HCT116 (cell line): ENCODE measurements at regions not wholly inside any gene's neighbourhood (a gene's known extent, or its start where the extent isn't known, plus 50 kb on each side); places are given as distances from the start of the nearest gene placed in this dataset.

Experiments used
- ATAC-seq: fragments of 200-7000 bp; cut with Tn5 transposase; 2 replicates; pipeline ENCODE4 v1.9.1; 2020; ENCODE audit warnings: mild to moderate bottlenecking, moderate library complexity
- BruUV-seq: library from RNA; stranded (reverse); fragments of 400-500 nt; replicated peaks from 2 replicates; lab custom pipeline; 2021; lab: Mats Ljungman, UMichigan
- CTCF ChIA-PET: fragments of 300-600 bp; sonication (Branson Sonifier 250); formaldehyde crosslinking; loops from one replicate; lab custom pipeline; 2021; ENCODE audit warnings: antibody characterized with exemption; lab: Charles Lee
- POLR2A ChIA-PET: fragments of 300-600, 350-600 bp; sonication (Branson Sonifier 250); formaldehyde crosslinking; loops from one replicate; lab custom pipeline; 2021; ENCODE audit warnings: antibody characterized with exemption; lab: Charles Lee
- RAD21 ChIA-PET, 2 experiments: fragments of 300-600 bp; sonication (Branson Sonifier 250); formaldehyde crosslinking; loops; one replicate each; lab custom pipeline; 2023; ENCODE audit warnings: low total read pairs in 2 of 2; ENCODE audit not compliant: uncharacterized antibody in 2 of 2, unreplicated experiment in 2 of 2, low non-redundant PET in 1 of 2; lab: Charles Lee
- DNase-seq: peaks from one replicate; pipeline ENCODE4 v3.0.0-alpha.2; 2010; ENCODE audit warnings: low read depth, low spot score
- H2AFZ ChIP-seq: fragments of 200-600 bp; shearing (Covaris generic), sonication (generic); 2 replicates; pipeline ENCODE4 v1.6.1; 2017; ENCODE audit warnings: low read depth, mixed run types, mixed read lengths, antibody characterized with exemption, low read length; ENCODE audit not compliant: poor library complexity, severe bottlenecking
- H3K27ac ChIP-seq: 2 replicates; pipeline ENCODE4 v1.5.1; 2012; ENCODE audit warnings: low read depth, low read length
- H3K27me3 ChIP-seq: fragments of 200-600 bp; sonication (generic); 2 replicates; pipeline ENCODE4 v1.6.1; 2016; ENCODE audit warnings: mixed run types, low read length, mixed read lengths; ENCODE audit not compliant: insufficient read depth
- H3K36me3 ChIP-seq, 2 experiments: fragments of 200-500 bp in 1 of 2; fragments of 200-600 bp in 1 of 2; sonication (Bioruptor generic) in 1 of 2; sonication (generic) in 1 of 2; 2 replicates each; pipeline versions ENCODE4 v1.5.1 to v1.6.1; 2014 to 2016; ENCODE audit warnings: low read length in 2 of 2, inconsistent platforms in 1 of 2, mixed read lengths in 1 of 2, mixed run types in 1 of 2; ENCODE audit not compliant: insufficient read depth in 2 of 2, control insufficient read depth in 1 of 2
- H3K4me1 ChIP-seq, 2 experiments: fragments of 200-600 bp in 1 of 2; sonication (generic) in 1 of 2; 2 replicates each; pipeline versions ENCODE4 v1.5.1 to v1.6.1; 2012 to 2017; ENCODE audit warnings: low read length in 2 of 2, inconsistent platforms in 1 of 2, mild to moderate bottlenecking in 1 of 2, mixed read lengths in 1 of 2, mixed run types in 1 of 2, moderate library complexity in 1 of 2; ENCODE audit not compliant: insufficient read depth in 2 of 2, control insufficient read depth in 1 of 2
- H3K4me2 ChIP-seq: fragments of 200-600 bp; sonication (generic); 2 replicates; pipeline ENCODE4 v1.6.1; 2017; ENCODE audit warnings: mixed run types, low read length, mixed read lengths
- H3K4me3 ChIP-seq, 2 experiments: fragments of 200-600 bp in 1 of 2; sonication (generic) in 1 of 2; replicated peaks in 1 of 2; 2 replicates each; pipeline ENCODE4 v1.5.1; 2011 to 2016; ENCODE audit warnings: low read length in 2 of 2, control low read depth in 1 of 2, low read depth in 1 of 2, mild to moderate bottlenecking in 1 of 2, mixed read lengths in 1 of 2, mixed run types in 1 of 2
- H3K79me2 ChIP-seq: fragments of 200-600 bp; sonication (generic); 2 replicates; pipeline ENCODE4 v1.6.1; 2017; ENCODE audit warnings: mild to moderate bottlenecking, mixed run types, low read length, moderate library complexity, mixed read lengths; ENCODE audit not compliant: insufficient read depth
- H3K9ac ChIP-seq: fragments of 200-600 bp; sonication (generic); 2 replicates; pipeline ENCODE4 v1.6.1; 2016; ENCODE audit warnings: low read length, mixed read lengths
- H3K9me2 ChIP-seq: fragments of 200-600 bp; sonication (generic), shearing (Covaris generic); 2 replicates; pipeline ENCODE4 v1.6.1; 2017; ENCODE audit warnings: mixed run types, mild to moderate bottlenecking, moderate library complexity; ENCODE audit not compliant: insufficient read depth
- H3K9me3 ChIP-seq, 2 experiments: fragments of 200-500 bp in 1 of 2; fragments of 200-600 bp in 1 of 2; sonication (Bioruptor generic) in 1 of 2; sonication (generic) in 1 of 2; 2 replicates each; pipeline ENCODE4 v1.6.1; 2014 to 2017; ENCODE audit warnings: low read length in 2 of 2, mixed read lengths in 2 of 2, inconsistent platforms in 1 of 2, low read depth in 1 of 2, mild to moderate bottlenecking in 1 of 2, mixed run types in 1 of 2, moderate library complexity in 1 of 2; ENCODE audit not compliant: control insufficient read depth in 1 of 2, insufficient read depth in 1 of 2
- H4K20me1 ChIP-seq: fragments of 200-600 bp; sonication (generic), shearing (Covaris generic); 2 replicates; pipeline ENCODE4 v1.6.1; 2017; ENCODE audit warnings: mixed run types, mild to moderate bottlenecking, moderate library complexity; ENCODE audit not compliant: insufficient read depth
- CBX3 ChIP-seq: IDR thresholded peaks from 2 replicates; pipeline ENCODE4 v1.6.1; 2012; ENCODE audit warnings: low read depth
- CEBPB ChIP-seq: IDR thresholded peaks from 2 replicates; pipeline ENCODE4 v1.6.1; 2012; ENCODE audit warnings: low read depth
- EGR1 ChIP-seq: IDR thresholded peaks from 2 replicates; pipeline ENCODE4 v1.6.1; 2012; ENCODE audit warnings: low read depth
- ELF1 ChIP-seq: IDR thresholded peaks from 2 replicates; pipeline ENCODE4 v1.6.1; 2012; ENCODE audit warnings: low read depth, borderline replicate concordance
- FOSL1 ChIP-seq: IDR thresholded peaks from 2 replicates; pipeline ENCODE4 v1.6.1; 2012; ENCODE audit warnings: low read depth
- JUND ChIP-seq: IDR thresholded peaks from 2 replicates; pipeline ENCODE4 v1.6.1; 2012
- MAX ChIP-seq: IDR thresholded peaks from 2 replicates; pipeline ENCODE4 v1.6.1; 2012
- POLR2A ChIP-seq: IDR thresholded peaks from 2 replicates; pipeline ENCODE4 v1.7.0; 2011; ENCODE audit warnings: borderline replicate concordance; ENCODE audit not compliant: insufficient read depth, insufficient read length; ENCODE audit errors: extremely low read depth
- POLR2AphosphoS5 ChIP-seq: IDR thresholded peaks from 2 replicates; pipeline ENCODE4 v1.6.1; 2011; ENCODE audit warnings: mild to moderate bottlenecking, low read depth, low read length, moderate library complexity
- RAD21 ChIP-seq: IDR thresholded peaks from 2 replicates; pipeline ENCODE4 v1.6.1; 2012; ENCODE audit warnings: low read depth, mild to moderate bottlenecking
- REST ChIP-seq: IDR thresholded peaks from 2 replicates; pipeline ENCODE4 v1.6.1; 2012; ENCODE audit warnings: low read depth
- SP1 ChIP-seq: IDR thresholded peaks from 2 replicates; pipeline ENCODE4 v1.6.1; 2012; ENCODE audit warnings: low read depth
- TCF7L2 ChIP-seq: IDR thresholded peaks from 2 replicates; pipeline ENCODE4 v1.7.0; 2011; ENCODE audit warnings: borderline replicate concordance, inconsistent platforms; ENCODE audit not compliant: insufficient read depth, insufficient read length; ENCODE audit errors: extremely low read depth
- ZFX ChIP-seq: fragments of 450-650 bp; IDR thresholded peaks from 2 replicates; pipeline ENCODE4 v1.6.1; 2017
- ZNF274 ChIP-seq: fragments of 200-500 bp; sonication (Bioruptor generic); IDR thresholded peaks from 2 replicates; pipeline ENCODE4 v1.6.1; 2014; ENCODE audit warnings: mild to moderate bottlenecking, low read depth, low read length, inconsistent platforms
- intact Hi-C: fragments of 100-400 bp; cut with micrococcal nuclease; formaldehyde crosslinking; loops from 2 replicates; pipeline ENCODE4 v1.10.0; 2022
- TF ChIP-seq, protein P1 (sequence below), 3 experiments: fragments of 200-600 bp in 1 of 3; sonication (generic) in 1 of 3; IDR thresholded peaks in 2 of 3; conservative IDR thresholded peaks in 1 of 3; 2 replicates each; pipeline ENCODE4 v1.5.1; 2012 to 2017; ENCODE audit warnings: low read depth in 2 of 3, low read length in 2 of 3, antibody characterized with exemption in 1 of 3, borderline replicate concordance in 1 of 3, control low read depth in 1 of 3, mild to moderate bottlenecking in 1 of 3, mixed read lengths in 1 of 3, mixed run types in 1 of 3, moderate library complexity in 1 of 3; ENCODE audit not compliant: insufficient read depth in 1 of 3

GRCh38 chr3:194286375-194287146, 64.6 kb downstream of the CPN2 start:
- BruUV-seq: no TSS peak
- Histone ChIP-seq H3K27ac (no peak overlapping the region), H3K9me3 (peaks cover 0 to 5% of the 10 kb centered on the region in 2 experiments; a peak in 1 of 4 replicates), H3K27me3 (no peaks in the 10 kb centered on the region), H3K9ac (no peak overlapping the region), H3K4me2 (no peak overlapping the region), H2AFZ (no peak overlapping the region), H4K20me1 (no peaks in the 10 kb centered on the region), H3K9me2 (no peaks in the 10 kb centered on the region), H3K79me2 (no peaks in the 10 kb centered on the region), H3K4me1 (no peaks in the 10 kb centered on the region; a peak in 1 of 4 replicates), H3K4me3 (no peak overlapping the region), H3K36me3 (no peaks in the 10 kb centered on the region)
- POLR2A ChIA-PET: no interaction called here
- ATAC-seq: no peak
- no peak for DNase-seq
- RAD21 ChIA-PET: no interaction called here
- TF ChIP-seq RAD21: no peak
- no peak for TF ChIP-seq FOSL1
- TF ChIP-seq, protein P1, sequence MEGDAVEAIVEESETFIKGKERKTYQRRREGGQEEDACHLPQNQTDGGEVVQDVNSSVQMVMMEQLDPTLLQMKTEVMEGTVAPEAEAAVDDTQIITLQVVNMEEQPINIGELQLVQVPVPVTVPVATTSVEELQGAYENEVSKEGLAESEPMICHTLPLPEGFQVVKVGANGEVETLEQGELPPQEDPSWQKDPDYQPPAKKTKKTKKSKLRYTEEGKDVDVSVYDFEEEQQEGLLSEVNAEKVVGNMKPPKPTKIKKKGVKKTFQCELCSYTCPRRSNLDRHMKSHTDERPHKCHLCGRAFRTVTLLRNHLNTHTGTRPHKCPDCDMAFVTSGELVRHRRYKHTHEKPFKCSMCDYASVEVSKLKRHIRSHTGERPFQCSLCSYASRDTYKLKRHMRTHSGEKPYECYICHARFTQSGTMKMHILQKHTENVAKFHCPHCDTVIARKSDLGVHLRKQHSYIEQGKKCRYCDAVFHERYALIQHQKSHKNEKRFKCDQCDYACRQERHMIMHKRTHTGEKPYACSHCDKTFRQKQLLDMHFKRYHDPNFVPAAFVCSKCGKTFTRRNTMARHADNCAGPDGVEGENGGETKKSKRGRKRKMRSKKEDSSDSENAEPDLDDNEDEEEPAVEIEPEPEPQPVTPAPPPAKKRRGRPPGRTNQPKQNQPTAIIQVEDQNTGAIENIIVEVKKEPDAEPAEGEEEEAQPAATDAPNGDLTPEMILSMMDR (IDR thresholded peaks at IDR 0.05 in 2 of 3, conservative IDR thresholded peaks at IDR 0.05 in 1 of 3; ENCODE audit: borderline replicate concordance in 1 of 3, insufficient read depth in 1 of 3, low read depth in 2 of 3, low read length in 2 of 3): no peak
- no peak for TF ChIP-seq ZFX
- TF ChIP-seq CBX3: no peak
- no peak for TF ChIP-seq SP1
- TF ChIP-seq EGR1: no peak
- no peak for TF ChIP-seq POLR2AphosphoS5
- no peak for TF ChIP-seq ELF1
- TF ChIP-seq POLR2A: no peak
- no peak for TF ChIP-seq CEBPB
- TF ChIP-seq REST: no peak
- no peak for TF ChIP-seq TCF7L2
- TF ChIP-seq MAX: no peak
- TF ChIP-seq ZNF274: no peak
- TF ChIP-seq JUND: no peak
- intact Hi-C loops: no loop called here
- CTCF ChIA-PET: interaction anchor here (1.2 kb wide), 1 partner anchor 10 kb away, joined by 3 read pairs; no protein-coding TSS in a partner anchor
